Ovary (tissue), 7 donors: ENCODE measurements at regions not wholly inside any gene's neighbourhood (a gene's known extent, or its start where the extent isn't known, plus 50 kb on each side); places are given as distances from the start of the nearest gene placed in this dataset.

ENCODE experiments used
- DNase-seq, 5 donors: peaks; one replicate each; pipeline ENCODE4 v3.0.0-alpha.2; 2019 to 2020
- H3K27ac ChIP-seq, 2 donors: fragments of 200-600 bp; one replicate each; pipeline versions ENCODE4 v1.5.1 to v1.8.0; 2019 to 2022
- H3K27me3 ChIP-seq: fragments of 200-600 bp; one replicate; pipeline ENCODE4 v1.8.0; 2022
- H3K36me3 ChIP-seq: fragments of 200-600 bp; sonication (generic); one replicate; pipeline ENCODE4 v1.5.1; 2019
- H3K4me1 ChIP-seq: one replicate; pipeline ENCODE4 v1.8.1; 2013; ENCODE audit warnings: mild to moderate bottlenecking, moderate library complexity; ENCODE audit not compliant: insufficient read depth
- H3K4me3 ChIP-seq: fragments of 200-600 bp; sonication (generic); one replicate; pipeline ENCODE4 v1.5.1; 2017
- H3K9me3 ChIP-seq, 2 donors: fragments of 200-600 bp in 1 of 2; sonication (generic) in 1 of 2; one replicate each; pipeline versions ENCODE4 v1.5.1 to v1.8.1; 2013 to 2019; ENCODE audit warnings: mild to moderate bottlenecking in 1 of 2, moderate library complexity in 1 of 2
- EP300 ChIP-seq: sonication (generic); formaldehyde crosslinking; IDR thresholded peaks from one replicate; pipeline ENCODE4 v1.6.1; 2017; ENCODE audit warnings: antibody characterized with exemption
- POLR2A ChIP-seq: fragments of 450-650 bp; IDR thresholded peaks from one replicate; pipeline ENCODE4 v1.6.1; 2017; ENCODE audit warnings: antibody characterized with exemption, mild to moderate bottlenecking, moderate library complexity
- WGBS, 3 donors: extraction: QIAGEN DNeasy Blood & Tissue Kit in 1 of 3; methylation state at CpG; one replicate each; pipeline versions ENCODE4 v1.1.5 to v1.1.7; 2013 to 2017; 5-methylcytosine and 5-hydroxymethylcytosine counted together
- intact Hi-C, 4 donors: fragments of 100-400 bp; cut with DNase I; formaldehyde crosslinking; loops; one replicate each; pipeline versions ENCODE4 v1.11.0 to v1.15.1; 2022 to 2023
- TF ChIP-seq, protein P1 (sequence below), 3 donors: fragments of 450-650 bp in 2 of 3; fragments of 200-600 bp in 1 of 3; IDR thresholded peaks; one replicate each; pipeline versions ENCODE4 v1.5.1 to v1.8.0; 2016 to 2022; ENCODE audit warnings: antibody characterized with exemption in 3 of 3, mild to moderate bottlenecking in 1 of 3
- donor health status: DM: no; HTN: no; CAD: no; lungs with moderate emphysema.
- donor health status: DM: no; HTN: no; CAD: no.
- donor health status: Bipolar disorder and iron deficiency.
- donor health status: DM: no; HTN: no; CAD: no.
- donor health status: DM: yes; HTN: yes; CAD: no.

DNA sequence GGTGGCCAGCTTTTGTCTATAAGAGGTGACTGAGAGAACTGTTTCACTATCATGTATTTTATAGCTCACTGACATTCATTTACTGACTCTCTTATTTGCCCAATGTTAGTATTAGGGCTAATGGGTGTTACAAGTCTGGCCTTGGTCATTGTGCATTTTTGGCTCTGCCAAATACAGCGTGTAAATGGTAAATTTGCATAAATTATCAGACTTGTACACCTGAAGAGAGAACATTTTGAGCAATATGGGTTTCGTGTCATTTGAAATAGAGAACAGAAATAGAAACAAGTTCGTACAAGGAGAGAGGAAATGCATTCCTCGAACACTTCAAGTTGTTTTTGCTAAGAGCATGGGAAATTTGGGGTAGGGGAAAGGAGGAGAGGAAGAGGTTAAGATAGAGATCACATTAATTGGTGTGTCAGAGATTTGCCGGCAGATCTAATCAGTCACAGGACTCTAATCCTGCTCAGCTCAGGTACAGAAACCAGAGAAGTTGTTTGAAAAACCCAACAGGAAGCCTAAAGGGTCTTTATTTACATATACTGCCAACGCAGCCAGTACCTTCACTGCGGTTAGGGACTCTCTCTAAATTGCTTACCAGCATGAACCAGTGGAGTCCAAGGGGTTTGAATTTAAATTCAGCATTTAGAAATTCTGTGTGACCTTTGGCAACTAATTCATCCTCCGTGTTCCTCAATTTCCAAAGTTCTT, 261.5 kb downstream of the GPATCH2 start:
- TF ChIP-seq EP300 (no peak), POLR2A (no peak)
- TF ChIP-seq, protein P1, sequence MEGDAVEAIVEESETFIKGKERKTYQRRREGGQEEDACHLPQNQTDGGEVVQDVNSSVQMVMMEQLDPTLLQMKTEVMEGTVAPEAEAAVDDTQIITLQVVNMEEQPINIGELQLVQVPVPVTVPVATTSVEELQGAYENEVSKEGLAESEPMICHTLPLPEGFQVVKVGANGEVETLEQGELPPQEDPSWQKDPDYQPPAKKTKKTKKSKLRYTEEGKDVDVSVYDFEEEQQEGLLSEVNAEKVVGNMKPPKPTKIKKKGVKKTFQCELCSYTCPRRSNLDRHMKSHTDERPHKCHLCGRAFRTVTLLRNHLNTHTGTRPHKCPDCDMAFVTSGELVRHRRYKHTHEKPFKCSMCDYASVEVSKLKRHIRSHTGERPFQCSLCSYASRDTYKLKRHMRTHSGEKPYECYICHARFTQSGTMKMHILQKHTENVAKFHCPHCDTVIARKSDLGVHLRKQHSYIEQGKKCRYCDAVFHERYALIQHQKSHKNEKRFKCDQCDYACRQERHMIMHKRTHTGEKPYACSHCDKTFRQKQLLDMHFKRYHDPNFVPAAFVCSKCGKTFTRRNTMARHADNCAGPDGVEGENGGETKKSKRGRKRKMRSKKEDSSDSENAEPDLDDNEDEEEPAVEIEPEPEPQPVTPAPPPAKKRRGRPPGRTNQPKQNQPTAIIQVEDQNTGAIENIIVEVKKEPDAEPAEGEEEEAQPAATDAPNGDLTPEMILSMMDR (IDR thresholded peaks at IDR 0.05) = no peak
- no peak for DNase-seq
- Histone ChIP-seq H3K27ac (no peak overlapping the region), H3K9me3 (no peaks in the 10 kb centered on the region), H3K4me3 (no peak overlapping the region), H3K4me1 (no peaks in the 10 kb centered on the region), H3K27me3 (no peaks in the 10 kb centered on the region), H3K36me3 (no peaks in the 10 kb centered on the region)
- WGBS, 3 donors = 33 to 36% (median 34%) methylated on average over 8 of the region's 8 CpGs
- intact Hi-C loops = no loop called here

DNA sequence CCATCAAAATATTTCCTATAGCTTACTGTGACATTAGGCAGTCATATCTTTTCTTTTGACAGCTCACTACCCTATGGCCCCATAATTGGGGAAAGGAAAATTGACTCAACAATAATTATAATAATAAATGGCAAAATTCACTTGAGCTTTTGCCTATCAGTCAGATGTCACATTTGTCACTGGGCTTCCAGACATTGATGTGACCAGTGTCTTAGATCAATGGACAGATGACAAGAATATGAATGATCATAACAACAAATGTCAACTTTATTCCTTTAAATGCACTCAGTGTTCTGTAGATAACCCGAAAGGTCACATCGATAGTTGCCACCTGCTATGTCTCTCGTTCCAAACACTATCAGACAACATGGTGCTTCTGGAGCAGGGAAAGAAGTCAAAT, 266.7 kb downstream of the GPATCH2 start:
- WGBS, 3 donors = 73 to 77% (median 75%) methylated on average over 3 of the region's 3 CpGs
- DNase-seq = no peak
- Histone ChIP-seq H3K4me1 (no peaks in the 10 kb centered on the region), H3K9me3 (no peaks in the 10 kb centered on the region), H3K4me3 (no peak overlapping the region), H3K36me3 (no peaks in the 10 kb centered on the region), H3K27ac (no peak overlapping the region), H3K27me3 (no peaks in the 10 kb centered on the region)
- no peak for TF ChIP-seq POLR2A
- TF ChIP-seq EP300 = no peak
- TF ChIP-seq, protein P1 (IDR thresholded peaks at IDR 0.05) = no peak
- intact Hi-C loops = no loop called here

DNA sequence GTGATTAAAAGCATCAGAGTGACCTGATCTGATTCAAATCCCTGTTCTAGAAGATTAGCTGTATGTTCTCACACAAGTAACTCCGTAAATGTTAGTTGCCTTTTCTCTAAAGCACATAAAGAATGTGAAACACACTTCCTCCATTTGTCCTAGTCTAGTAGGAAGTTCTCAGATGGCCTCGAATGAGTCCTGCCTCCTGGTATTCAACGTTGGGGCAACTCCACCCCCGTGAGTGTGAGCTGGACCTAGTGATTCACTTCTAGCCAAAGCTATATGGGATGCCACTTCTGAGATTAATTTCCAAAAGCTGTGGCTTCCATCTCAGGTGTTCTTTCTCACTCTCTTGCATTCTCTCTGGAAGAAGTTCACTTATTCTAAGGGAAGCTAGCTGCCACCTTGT, 267.6 kb downstream of the GPATCH2 start:
- intact Hi-C loops = no loop called here
- TF ChIP-seq EP300 = no peak
- TF ChIP-seq, protein P1 (IDR thresholded peaks at IDR 0.05) = no peak
- no peak for TF ChIP-seq POLR2A
- Histone ChIP-seq H3K27me3 (no peaks in the 10 kb centered on the region), H3K9me3 (no peaks in the 10 kb centered on the region), H3K4me1 (no peaks in the 10 kb centered on the region), H3K27ac (no peak overlapping the region), H3K4me3 (no peak overlapping the region), H3K36me3 (no peaks in the 10 kb centered on the region)
- WGBS, 3 donors = 65 to 69% (median 65%) methylated on average over 4 of the region's 4 CpGs
- no peak for DNase-seq

DNA sequence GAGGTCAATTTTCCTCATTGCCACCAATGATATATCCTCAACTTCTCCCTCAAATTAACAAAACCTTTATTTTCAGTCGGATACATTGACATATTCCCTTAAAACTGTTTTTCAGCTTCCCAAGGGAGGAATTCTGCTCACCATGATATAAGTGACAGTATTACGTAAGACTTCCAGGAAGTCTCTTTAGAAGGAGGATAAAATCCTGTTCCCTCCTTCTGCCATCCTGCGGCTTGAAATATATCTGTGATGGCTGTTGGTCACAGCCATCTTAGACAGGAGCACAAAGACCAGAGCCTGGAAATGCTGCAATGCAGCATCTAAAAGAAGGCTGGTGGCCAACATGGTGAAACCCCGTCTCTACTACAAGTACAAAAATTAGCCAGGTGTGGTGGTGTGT, 270.4 kb downstream of the GPATCH2 start:
- Histone ChIP-seq H3K4me1 (no peaks in the 10 kb centered on the region), H3K4me3 (no peak overlapping the region), H3K27me3 (no peaks in the 10 kb centered on the region), H3K36me3 (no peaks in the 10 kb centered on the region), H3K27ac (no peak overlapping the region), H3K9me3 (no peaks in the 10 kb centered on the region)
- no peak for TF ChIP-seq EP300
- no peak for TF ChIP-seq POLR2A
- TF ChIP-seq, protein P1 (IDR thresholded peaks at IDR 0.05) = no peak
- 90 to 94% (median 94%) methylated on average over 4 of the region's 4 CpGs for WGBS, 3 donors
- intact Hi-C loops = no loop called here
- DNase-seq = no peak
